ENCODE measurements at regions not wholly inside any gene's neighbourhood (a gene's known extent, or its start where the extent isn't known, plus 50 kb on each side); places are given as distances from the start of the nearest gene placed in this dataset.

GRCh38 chr3:168752339-168752738 lies 656.6 kb upstream of the GOLIM4 start:
- TF ChIP-seq CTCF (conservative IDR thresholded peaks at IDR 0.05) = no peak

GRCh38 chr3:168747697-168748096 lies 652.0 kb upstream of the GOLIM4 start:
- TF ChIP-seq CTCF (conservative IDR thresholded peaks at IDR 0.05) = no peak

More at GRCh38 chr3:168752339-168752738, 656.6 kb upstream of the GOLIM4 start:
- no peak overlapping the region for H3K27ac ChIP-seq

GRCh38 chr3:168738527-168739325 lies 643.0 kb upstream of the GOLIM4 start:
- peak overlapping the region; percentile 3 for H3K27ac ChIP-seq
- no peak for TF ChIP-seq CTCF (conservative IDR thresholded peaks at IDR 0.05)

More at GRCh38 chr3:168747697-168748096, 652.0 kb upstream of the GOLIM4 start:
- no peak overlapping the region for H3K27ac ChIP-seq

GRCh38 chr3:168736202-168736601 lies 640.5 kb upstream of the GOLIM4 start:
- TF ChIP-seq CTCF (conservative IDR thresholded peaks at IDR 0.05) = no peak
- H3K27ac ChIP-seq = no peak overlapping the region

- TF ChIP-seq CTCF (conservative IDR thresholded peaks at IDR 0.05) = no peak
- no peak overlapping the region for H3K27ac ChIP-seq
Observed at GRCh38 chr3:168730073-168730472, 634.3 kb upstream of the GOLIM4 start.

DNA sequence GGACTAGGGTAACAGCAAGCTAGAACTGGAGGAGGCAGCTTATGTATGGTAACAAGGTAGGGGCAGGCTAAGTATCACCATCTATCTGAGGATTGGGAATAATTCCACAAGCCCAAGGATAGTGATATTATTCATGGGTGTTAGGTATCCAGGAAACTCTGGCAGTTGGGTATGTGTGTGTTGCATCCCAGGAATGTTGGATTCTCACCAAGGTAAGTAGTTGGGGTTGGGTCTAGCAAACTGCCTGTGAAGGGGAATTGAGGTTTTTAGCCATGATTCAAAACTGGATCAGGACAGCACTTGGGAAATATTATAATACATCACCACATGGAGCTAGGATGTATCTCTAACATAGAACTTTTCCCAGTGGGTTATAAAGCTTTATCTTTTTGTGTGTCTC lies 626.4 kb upstream of the GOLIM4 start:
- TF ChIP-seq CTCF (conservative IDR thresholded peaks at IDR 0.05) = no peak
- no peak overlapping the region for H3K27ac ChIP-seq

DNA sequence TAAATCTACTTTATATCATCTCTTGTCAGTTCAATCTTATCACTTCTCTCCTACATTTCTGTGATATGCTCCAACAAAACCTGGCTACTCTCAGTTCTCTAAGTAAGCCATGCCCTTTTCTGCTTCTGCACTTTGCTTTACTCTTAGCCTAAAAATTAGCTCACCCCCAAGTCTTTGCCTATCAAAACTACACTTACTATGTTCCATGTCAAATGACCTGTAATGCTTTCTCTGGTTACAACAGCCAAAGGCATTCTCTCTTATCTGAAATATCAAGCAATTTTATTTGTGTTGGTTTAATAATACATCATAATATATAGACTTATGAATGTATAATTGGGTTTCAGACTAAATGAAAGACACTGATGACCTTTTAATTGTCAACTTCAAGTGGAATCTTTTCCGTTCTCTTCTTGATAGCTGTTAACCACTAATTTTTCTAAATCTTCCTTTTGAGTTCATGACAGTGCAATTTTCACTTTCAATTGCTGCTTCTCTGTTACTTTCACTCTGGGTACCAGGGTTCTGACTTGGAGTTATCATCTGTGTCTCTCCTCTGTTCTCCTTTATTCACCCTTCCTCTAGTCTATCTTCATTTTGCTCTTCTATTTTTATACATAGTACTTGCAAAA lies 619.0 kb upstream of the GOLIM4 start:
- no peak for TF ChIP-seq CTCF (conservative IDR thresholded peaks at IDR 0.05)

More for the DNA sequence above, 619.0 kb upstream of the GOLIM4 start:
- H3K27ac ChIP-seq = no peak overlapping the region
